Activated CD8-positive, alpha-beta memory T cell treated with anti-CD3 and anti-CD28 coated beads, Interleukin-2, amount 50 U/mL, for 24 hours (primary cell): ENCODE measurements at regions not wholly inside any gene's neighbourhood (a gene's known extent, or its start where the extent isn't known, plus 50 kb on each side); places are given as distances from the start of the nearest gene placed in this dataset.

Source experiments
- DNase-seq: peaks from one replicate; pipeline ENCODE4 v3.0.0-alpha.2; 2020; ENCODE audit errors: extremely low read depth

- DNase-seq: no peak
Measured at GRCh38 chr4:178037459-178038214, 595.4 kb upstream of the AGA start.

DNA sequence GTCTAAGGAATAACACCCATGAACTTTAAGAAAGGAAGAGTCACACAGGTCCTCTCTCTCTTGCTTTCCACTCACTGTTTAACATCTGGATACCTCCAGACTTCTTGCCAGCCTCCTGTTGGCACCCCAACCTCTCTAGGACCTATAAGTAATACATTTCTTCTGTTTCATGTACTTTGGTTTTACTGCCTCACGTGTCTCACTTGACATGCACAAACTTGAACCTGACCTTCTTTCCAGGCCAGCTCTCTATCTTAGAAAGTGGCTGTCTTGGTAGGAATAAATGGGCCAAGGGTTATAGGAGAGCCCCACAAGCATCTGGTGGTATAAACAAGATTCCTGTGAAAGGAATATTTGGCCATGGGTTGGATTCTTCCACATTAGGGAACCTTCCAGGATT, 614.8 kb upstream of the AGA start:
- no peak for DNase-seq

DNA sequence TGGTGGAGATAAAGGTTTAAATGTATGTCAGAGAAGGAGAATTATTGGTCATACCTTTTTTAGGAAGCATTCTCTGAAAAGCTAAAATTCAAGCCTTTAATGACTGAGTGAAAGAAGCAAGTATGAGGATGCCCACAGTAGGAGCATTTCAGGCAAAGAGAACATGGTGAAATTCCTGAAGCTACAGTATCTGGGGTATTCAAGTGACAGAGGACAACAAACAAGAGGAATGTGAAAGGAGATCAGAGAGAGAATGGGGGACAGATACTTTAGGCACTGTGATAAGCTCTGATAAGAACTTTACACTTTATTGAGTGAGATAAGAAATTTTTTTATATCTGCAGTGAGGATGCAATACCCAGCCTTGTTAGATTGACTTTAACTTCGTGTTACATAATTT, 621.3 kb upstream of the AGA start:
- no peak for DNase-seq

GRCh38 chr4:178066338-178066941, 624.2 kb upstream of the AGA start:
- DNase-seq: no peak

GRCh38 chr4:178068136-178068535, 625.9 kb upstream of the AGA start:
- DNase-seq: no peak

GRCh38 chr4:178070163-178070562, 627.9 kb upstream of the AGA start:
- DNase-seq: no peak

DNA sequence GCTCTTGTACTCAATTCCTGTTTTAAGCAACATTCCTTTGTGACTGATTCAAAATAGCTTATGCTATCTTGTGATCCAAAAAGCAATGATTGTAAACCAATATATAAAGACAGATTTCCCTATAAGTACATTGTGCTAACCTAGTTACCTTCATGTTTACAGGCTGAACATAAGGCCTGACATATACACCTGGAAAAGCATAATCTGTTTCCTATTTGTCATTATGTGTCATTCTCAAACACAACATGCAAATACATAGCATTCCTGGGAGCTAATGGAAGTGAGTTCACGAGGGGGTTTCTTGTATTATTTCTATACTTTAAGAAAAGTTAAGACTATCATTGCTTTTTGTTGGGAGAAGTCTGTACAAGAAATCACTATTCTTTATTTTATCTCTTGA, 638.1 kb upstream of the AGA start:
- no peak for DNase-seq

DNA sequence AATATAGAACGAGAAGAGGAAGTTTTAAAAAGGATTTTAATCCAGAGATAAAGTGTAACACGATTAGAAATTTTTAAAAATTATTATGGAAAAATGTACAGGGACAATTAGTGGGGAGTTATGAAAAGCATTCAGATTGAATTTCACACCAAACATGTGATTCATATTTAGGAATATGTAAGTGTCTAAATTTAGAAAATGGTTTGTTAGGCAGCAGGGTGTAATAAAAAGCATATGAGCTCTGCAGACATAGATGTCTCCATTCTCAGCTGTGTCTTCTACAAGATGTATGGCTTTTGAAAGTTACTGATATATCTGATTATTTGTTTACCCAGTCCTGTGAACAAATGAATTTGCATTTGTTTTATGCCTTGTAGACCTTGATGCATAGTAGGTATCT, 638.9 kb upstream of the AGA start:
- no peak for DNase-seq

GRCh38 chr4:178081896-178082295, 639.7 kb upstream of the AGA start:
- DNase-seq: no peak

- DNase-seq: no peak
Measured at GRCh38 chr4:178082906-178083305, 640.7 kb upstream of the AGA start.

- no peak for DNase-seq
Measured at GRCh38 chr4:178083968-178084367, 641.7 kb upstream of the AGA start.

- no peak for DNase-seq
Measured at GRCh38 chr4:178086320-178086719, 644.1 kb upstream of the AGA start.

- DNase-seq: no peak
Measured at GRCh38 chr4:178090640-178091411, 648.6 kb upstream of the AGA start.

- no peak for DNase-seq
Measured at GRCh38 chr4:178102139-178102538, 659.9 kb upstream of the AGA start.

GRCh38 chr4:178105242-178105641, 663.0 kb upstream of the AGA start:
- DNase-seq: no peak

DNA sequence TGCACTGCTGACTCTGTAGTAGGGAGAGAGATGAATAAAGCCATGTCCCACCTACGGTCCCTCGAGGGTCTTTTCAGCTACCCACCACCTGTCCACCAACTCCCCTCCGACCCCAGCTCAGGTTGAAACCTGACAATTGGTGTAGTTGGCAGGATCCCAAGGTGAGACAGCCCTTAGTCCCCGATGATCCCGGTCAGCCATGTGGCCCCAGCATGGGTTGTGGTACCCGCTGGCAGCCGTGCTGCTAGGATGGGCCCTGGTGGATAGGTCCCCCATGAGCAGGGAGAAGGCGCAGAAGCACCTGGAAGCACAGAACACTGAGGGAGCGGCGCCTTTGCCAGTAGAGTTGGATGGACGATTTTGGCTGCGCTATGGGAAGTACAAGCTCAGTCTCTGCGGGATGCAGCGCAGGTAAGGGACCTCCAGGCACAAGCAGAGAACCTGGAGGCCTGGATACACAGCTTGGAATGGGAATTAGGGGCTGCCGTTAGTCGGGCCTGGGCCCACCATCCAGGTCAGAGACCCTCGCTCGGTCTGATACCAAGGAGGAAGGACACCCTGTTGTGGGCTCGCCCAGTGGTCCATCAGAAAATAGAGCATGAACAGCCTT, 694.6 kb upstream of the AGA start:
- DNase-seq: no peak

DNA sequence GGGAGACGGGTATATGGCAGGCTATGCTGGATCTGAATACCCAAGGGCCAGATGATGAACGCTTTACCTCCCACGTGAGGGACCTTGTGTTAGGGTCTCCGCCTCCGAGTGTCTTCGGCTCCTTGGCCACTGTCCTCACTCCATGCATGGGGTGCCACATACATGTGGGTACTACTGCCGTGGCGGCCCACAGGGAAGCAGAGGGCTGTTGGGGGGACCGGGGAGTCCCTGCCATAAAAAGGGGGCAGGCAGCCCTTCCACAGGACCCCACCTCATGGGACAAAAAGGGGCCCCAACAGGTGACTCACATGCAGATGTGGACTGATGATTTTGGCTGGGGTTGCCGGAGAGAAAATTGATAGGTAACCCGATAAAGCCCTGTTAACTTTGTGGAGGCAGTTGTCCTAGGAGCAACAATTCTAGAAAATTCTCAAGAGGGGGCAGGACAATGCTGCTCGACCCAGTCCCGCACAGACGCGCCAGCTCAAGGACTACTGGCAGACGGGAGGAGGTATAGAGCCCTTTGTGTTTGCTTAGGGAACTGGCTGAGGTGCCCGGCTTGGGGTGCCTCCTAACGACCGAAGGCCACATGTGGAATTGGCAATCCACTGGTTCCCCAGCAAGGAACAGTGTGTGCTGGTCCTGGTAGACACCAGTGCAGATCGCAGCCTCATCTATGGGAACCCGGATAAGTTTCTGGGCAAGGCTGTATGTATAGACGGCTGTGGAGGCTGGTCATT, 695.7 kb upstream of the AGA start:
- no peak for DNase-seq

DNA sequence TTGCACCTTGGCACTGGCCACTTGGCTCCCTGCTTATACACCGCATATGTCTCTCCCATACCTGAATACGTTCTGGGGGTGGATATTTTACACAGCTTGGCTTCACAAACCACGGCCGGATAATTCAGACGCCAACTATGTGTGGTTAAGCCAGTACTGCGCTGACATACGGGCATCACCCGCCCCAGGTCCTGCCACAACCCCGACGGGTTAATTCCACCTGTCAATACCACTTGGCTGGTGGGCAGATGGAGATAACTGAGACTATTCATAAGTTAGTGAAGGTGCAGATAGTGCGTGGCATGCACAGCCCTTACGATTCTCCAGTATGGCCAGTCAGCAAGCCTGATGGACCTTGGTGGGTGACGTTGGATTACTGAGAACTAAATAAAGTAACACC, 696.3 kb upstream of the AGA start:
- DNase-seq: no peak

DNA sequence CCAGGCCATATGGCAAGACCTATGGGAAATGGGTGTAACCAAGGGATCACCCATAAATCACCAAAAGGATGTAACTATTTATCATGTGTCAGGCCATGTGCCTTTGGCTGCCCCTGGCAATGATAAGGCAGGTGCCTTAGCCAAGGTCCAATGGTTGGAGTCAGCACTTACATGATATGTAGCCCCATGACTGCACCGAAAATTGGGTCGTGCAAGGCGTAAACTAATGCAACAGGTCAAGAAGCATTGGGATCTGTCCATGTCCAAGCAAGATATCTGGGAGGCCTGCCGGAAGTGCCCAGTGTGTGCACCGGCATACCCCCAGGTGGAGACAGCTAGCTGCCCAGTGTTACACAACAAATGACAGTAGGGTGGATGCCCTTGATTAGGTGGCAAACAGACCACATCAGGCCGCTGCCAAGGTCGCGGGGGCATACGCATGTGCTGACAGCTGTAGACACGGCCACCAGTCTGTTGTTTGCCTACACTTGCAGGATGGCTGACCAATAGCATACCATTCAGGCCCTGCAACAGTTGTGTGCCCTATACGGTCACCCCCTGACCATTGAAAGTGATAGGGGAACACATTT, 698.2 kb upstream of the AGA start:
- no peak for DNase-seq

DNA sequence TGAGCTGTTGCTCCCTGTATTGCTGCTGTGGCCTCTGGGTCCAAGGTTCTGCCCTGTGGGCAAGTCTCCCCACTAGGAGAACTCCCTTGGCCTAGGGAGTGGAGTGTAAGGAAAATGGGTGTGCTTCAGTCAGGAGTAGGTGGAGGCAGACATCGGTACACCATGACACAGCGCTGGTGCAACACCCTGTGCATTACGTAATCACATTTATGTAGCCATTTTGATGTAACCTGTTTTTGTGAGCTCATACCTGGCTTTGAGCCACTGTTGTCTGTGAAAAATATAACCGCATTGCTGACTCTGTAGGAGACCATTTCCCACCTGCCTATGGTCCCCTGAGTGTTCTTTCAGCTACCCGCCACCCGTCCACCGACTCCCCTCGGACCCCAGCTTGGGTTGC, 700.5 kb upstream of the AGA start:
- no peak for DNase-seq

DNA sequence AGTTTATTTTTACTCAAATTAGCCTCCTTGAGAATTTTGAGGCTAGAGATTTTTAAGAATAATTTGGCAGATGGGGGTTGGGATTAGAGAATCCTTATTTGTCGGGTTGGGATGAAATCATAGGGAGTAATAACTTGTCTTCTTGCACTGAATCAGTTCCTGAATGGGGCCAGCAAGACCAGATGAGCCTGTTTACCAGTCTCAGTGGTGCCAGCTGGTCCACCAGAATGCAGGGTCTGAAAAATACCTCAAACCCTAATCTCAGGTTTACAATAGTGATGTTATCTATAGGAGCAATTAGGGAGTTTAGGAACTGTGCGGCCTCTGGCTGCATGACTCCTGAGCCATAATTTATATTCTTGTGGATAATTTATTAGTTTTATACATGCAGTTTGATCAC, 705.9 kb upstream of the AGA start:
- no peak for DNase-seq
